Activated naive CD4-positive, alpha-beta T cell treated with anti-CD3 and anti-CD28 coated beads for 36 hours (primary cell): ENCODE measurements at regions not wholly inside any gene's neighbourhood (a gene's known extent, or its start where the extent isn't known, plus 50 kb on each side); places are given as distances from the start of the nearest gene placed in this dataset.

Source experiments
- CTCF ChIA-PET: fragments of 350-600 bp; sonication (Branson Sonifier 250); formaldehyde crosslinking; loops from one replicate; lab custom pipeline; 2021; ENCODE audit warnings: antibody characterized with exemption; lab: Charles Lee
- DNase-seq: peaks from one replicate; pipeline ENCODE4 v3.0.0-alpha.2; 2020
- H3K27ac Mint-ChIP-seq: one replicate; pipeline ENCODE4 v1.8.0; 2021; ENCODE audit warnings: mild to moderate bottlenecking, mixed read lengths
- H3K27me3 Mint-ChIP-seq: one replicate; pipeline ENCODE4 v1.8.0; 2021; ENCODE audit warnings: low read depth, mixed read lengths
- H3K36me3 Mint-ChIP-seq: one replicate; pipeline ENCODE4 v1.8.0; 2021; ENCODE audit warnings: low read depth, mixed read lengths
- H3K4me1 Mint-ChIP-seq: one replicate; pipeline ENCODE4 v1.8.0; 2021; ENCODE audit warnings: low read depth, mixed read lengths
- H3K4me3 Mint-ChIP-seq: one replicate; pipeline ENCODE4 v1.8.0; 2021; ENCODE audit warnings: mild to moderate bottlenecking, moderate library complexity, mixed read lengths
- H3K9me3 Mint-ChIP-seq: one replicate; pipeline ENCODE4 v1.8.0; 2021; ENCODE audit warnings: mixed read lengths
- intact Hi-C: fragments of 100-400 bp; cut with micrococcal nuclease; formaldehyde crosslinking; loops from one replicate; pipeline ENCODE4 v1.15.1; 2023

DNA sequence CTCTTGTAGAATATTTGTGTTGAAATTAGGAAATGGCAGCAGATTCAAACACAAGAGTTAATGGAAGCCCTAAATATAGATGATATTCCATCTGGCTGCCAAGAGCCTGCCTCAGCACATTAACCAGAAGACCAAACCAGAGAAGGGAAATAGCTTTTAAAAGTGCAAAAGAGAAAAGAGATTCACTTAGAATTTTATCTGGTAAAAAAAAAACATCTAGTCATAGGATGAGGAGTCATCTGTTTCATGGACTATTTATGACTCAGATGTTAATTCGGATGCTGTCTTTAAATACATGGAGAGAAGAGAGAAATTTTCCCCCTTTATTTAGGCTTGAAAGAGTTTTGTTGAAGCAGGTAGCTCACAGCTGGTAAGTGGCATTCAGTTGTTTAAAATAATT, 201.6 kb upstream of the NUDT4 start:
- intact Hi-C loops: no loop called here
- no peak for DNase-seq
- CTCF ChIA-PET: no interaction called here
- peaks cover 2% of the 10 kb centered on the region for H3K4me1 Mint-ChIP-seq
- H3K4me3 Mint-ChIP-seq: no peak overlapping the region
- H3K27me3 Mint-ChIP-seq: no peaks in the 10 kb centered on the region
- no peaks in the 10 kb centered on the region for H3K36me3 Mint-ChIP-seq
- H3K27ac Mint-ChIP-seq: no peak overlapping the region
- H3K9me3 Mint-ChIP-seq: no peaks in the 10 kb centered on the region

DNA sequence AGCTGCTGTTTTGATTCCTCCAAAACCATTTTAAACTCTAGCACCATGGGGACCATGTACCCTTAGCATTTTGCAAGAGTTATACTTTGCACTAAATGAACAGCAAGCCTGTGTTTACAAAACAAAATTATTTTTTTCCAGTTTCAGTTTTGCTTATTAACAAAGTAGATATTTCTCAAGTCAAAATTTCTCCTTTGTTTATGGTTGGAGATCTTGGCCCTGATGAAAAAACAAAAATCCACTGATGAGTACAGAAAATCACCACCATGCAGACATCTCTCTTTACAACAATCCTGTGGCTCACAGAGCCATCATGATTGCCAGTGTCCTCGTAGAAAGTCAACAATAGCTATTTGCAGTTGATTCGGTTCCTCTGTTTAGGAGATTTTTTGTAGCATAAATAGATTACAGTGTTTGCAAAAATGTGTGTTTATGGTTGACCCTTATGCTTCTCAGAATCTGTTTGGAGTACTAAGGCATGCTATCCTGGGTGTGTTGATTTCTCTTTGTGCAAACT, 201.1 kb upstream of the NUDT4 start:
- Mint-ChIP-seq H3K27ac (no peak overlapping the region), H3K9me3 (no peaks in the 10 kb centered on the region)
- CTCF ChIA-PET: no interaction called here

DNA sequence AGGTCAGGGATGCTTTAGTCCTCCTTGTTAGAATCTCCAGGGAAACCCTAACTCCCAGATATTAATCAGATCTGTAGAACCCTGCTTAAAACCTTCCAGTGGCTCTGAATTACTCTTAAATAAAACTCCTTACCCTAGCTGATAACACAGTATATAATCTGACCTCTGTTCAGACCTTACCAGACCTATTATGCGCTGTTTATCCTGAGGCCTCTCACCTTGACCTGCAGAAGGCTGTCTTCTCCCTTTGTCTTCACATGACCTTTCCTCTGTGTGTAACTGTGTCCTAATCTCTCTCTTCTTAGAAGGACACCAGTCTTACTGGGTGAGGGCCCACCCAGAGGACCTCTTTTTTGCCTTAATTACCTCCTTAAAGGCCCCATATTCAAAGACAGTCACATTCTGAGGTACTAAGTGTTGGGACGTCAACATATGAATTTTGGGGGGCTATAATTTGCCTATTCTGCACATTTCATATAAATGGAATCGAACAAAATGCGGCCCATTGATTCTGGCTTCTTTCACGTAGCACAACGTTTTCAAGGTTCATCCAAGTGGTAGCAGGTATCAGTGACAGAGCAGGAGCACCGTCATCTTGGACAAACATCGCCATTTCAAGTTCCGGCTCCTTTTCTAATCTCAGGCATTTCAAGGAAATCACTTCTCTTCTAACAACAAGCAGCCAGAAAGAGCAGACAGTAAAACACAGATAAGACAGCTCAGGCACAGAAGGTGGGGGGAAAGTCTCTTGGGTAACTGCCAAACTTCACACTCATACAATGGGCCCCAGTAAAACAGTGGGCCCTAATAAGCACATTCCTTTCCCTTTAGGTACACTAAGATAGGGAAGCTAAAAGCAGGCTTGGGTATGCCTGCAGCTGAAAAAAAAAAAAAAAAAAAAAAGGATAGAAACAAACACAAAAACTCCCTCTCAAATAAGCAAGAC, 200.2 kb upstream of the NUDT4 start:
- peaks cover 2% of the 10 kb centered on the region for H3K4me1 Mint-ChIP-seq
- H3K27ac Mint-ChIP-seq: no peak overlapping the region
- intact Hi-C loops: no loop called here
- no peaks in the 10 kb centered on the region for H3K36me3 Mint-ChIP-seq
- H3K9me3 Mint-ChIP-seq: no peaks in the 10 kb centered on the region
- H3K4me3 Mint-ChIP-seq: no peak overlapping the region
- no peaks in the 10 kb centered on the region for H3K27me3 Mint-ChIP-seq
- DNase-seq: no peak
- CTCF ChIA-PET: no interaction called here

More for the DNA sequence above, 201.1 kb upstream of the NUDT4 start:
- no peaks in the 10 kb centered on the region for H3K36me3 Mint-ChIP-seq
- no peak for DNase-seq
- intact Hi-C loops: no loop called here
- no peaks in the 10 kb centered on the region for H3K27me3 Mint-ChIP-seq
- H3K4me3 Mint-ChIP-seq: no peak overlapping the region
- peaks cover 2% of the 10 kb centered on the region for H3K4me1 Mint-ChIP-seq

DNA sequence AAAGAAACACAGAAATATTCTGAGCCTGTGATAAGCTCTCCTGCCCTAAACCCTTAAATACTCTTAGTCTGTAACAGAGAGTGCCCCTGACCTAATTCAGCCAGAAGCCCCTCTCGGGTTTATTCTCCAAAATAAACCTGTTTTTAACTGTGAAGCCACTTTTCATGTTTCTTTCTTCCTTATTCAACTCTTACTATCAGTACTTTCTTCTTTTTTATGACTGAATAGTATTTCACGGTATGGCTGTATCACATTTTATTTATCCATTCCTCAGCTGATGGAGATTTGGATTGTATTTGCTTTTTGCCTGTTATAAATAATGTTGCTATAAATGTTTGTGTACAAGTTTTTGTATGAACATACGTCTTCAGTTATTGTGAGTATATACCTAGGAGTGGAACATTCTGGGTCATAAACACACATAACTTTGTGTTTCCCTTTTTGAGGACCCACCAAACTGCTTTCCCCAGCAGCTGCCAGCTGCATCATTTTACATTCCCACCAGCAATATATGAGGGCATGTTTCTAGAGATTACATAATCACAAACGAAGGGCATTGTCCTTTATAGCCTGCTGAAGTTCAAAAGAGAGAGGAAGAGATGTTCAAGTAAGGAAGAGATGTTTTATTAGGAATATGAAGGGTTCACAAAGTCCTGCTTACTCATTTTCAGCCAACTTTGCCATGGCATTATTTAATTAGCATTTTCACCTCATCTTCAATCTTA, 199.4 kb upstream of the NUDT4 start:
- Mint-ChIP-seq H3K27me3 (no peaks in the 10 kb centered on the region), H3K4me3 (no peak overlapping the region), H3K27ac (no peak overlapping the region), H3K36me3 (no peaks in the 10 kb centered on the region), H3K4me1 (peaks cover 2% of the 10 kb centered on the region), H3K9me3 (no peaks in the 10 kb centered on the region)
- no peak for DNase-seq
- CTCF ChIA-PET: interaction anchor here (0.7 kb wide), 1 partner anchor 54 kb away, joined by 3 read pairs; no protein-coding TSS in a partner anchor
- intact Hi-C loops: no loop called here

DNA sequence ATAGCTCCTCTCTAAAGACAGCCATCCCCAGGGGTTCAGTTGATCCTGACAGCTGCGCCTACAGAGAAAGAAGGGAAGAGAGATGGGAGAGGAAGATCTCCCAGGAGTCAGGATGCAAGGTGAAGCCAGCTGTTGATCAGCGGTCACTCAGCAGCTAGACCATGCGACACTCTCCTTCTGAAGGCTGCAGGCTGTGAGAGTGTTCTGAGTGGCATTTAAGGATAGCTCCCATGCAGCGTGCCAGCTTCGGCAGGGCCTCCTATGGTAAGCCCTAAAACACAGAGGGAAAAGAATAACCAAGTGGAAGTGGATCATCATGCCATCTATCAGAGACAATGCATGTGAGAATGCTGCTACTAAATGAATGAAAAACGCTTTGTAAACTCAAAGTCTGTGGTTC, 197.9 kb upstream of the NUDT4 start:
- DNase-seq: no peak
- no peak overlapping the region for H3K4me3 Mint-ChIP-seq
- no peaks in the 10 kb centered on the region for H3K9me3 Mint-ChIP-seq
- H3K36me3 Mint-ChIP-seq: no peaks in the 10 kb centered on the region
- CTCF ChIA-PET: no interaction called here
- H3K27me3 Mint-ChIP-seq: no peaks in the 10 kb centered on the region
- no peak overlapping the region for H3K27ac Mint-ChIP-seq
- H3K4me1 Mint-ChIP-seq: peaks cover 12% of the 10 kb centered on the region
- intact Hi-C loops: no loop called here

DNA sequence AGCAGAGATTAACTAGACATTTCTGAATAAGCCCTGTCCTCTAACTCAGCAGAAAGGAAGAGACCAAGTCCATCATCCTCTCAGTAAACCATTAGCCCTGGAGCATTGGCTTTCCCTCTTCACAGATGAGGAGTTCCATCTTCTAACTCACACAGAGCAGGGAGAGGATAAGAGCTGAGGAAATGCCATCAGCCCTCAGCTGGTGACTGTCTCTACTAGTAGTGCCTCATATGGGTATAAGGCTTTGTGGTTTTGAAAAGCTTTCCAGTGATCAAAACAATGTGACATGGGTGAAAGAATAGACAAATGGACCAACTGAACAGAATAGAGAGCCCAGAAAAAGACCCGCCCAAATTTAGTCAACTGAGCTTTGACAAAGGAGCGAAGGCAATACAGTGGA, 197.2 kb upstream of the NUDT4 start:
- no peaks in the 10 kb centered on the region for H3K27me3 Mint-ChIP-seq
- H3K36me3 Mint-ChIP-seq: no peaks in the 10 kb centered on the region
- peaks cover 20% of the 10 kb centered on the region for H3K4me1 Mint-ChIP-seq
- intact Hi-C loops: no loop called here
- H3K27ac Mint-ChIP-seq: no peak overlapping the region
- DNase-seq: no peak
- H3K4me3 Mint-ChIP-seq: no peak overlapping the region
- CTCF ChIA-PET: no interaction called here
- H3K9me3 Mint-ChIP-seq: no peaks in the 10 kb centered on the region

DNA sequence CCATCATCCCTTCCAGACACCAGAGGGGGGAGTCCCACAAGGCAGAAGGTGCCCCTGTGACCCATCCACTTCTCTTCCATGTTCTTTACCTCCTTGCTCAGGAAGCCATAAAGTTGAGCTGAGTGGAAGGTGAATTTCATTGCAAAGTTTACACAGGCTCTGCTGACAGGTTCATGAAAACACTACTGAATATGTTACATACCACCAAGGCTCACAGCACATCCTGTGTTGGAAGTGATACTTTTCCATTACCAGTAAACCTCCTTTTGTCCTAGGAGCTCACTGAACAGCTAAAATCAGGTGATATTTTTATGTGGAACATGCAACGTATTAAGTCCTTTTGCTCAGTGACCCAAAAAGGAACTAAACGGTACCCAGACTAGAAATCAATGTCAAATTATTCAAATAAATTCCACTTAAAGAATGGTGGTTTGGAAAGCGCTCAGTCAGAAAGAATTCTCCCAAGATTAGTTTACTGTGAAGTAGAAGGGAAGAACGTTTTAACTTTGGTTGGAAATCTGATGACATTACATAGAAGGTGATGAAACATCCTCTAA, 196.2 kb upstream of the NUDT4 start:
- Mint-ChIP-seq H3K27ac (peak overlapping the region; percentile 21), H3K27me3 (no peaks in the 10 kb centered on the region), H3K36me3 (no peaks in the 10 kb centered on the region), H3K4me3 (no peak overlapping the region), H3K9me3 (no peaks in the 10 kb centered on the region), H3K4me1 (peaks cover 27% of the 10 kb centered on the region)
- DNase-seq: no peak
- intact Hi-C loops: no loop called here
- CTCF ChIA-PET: no interaction called here

DNA sequence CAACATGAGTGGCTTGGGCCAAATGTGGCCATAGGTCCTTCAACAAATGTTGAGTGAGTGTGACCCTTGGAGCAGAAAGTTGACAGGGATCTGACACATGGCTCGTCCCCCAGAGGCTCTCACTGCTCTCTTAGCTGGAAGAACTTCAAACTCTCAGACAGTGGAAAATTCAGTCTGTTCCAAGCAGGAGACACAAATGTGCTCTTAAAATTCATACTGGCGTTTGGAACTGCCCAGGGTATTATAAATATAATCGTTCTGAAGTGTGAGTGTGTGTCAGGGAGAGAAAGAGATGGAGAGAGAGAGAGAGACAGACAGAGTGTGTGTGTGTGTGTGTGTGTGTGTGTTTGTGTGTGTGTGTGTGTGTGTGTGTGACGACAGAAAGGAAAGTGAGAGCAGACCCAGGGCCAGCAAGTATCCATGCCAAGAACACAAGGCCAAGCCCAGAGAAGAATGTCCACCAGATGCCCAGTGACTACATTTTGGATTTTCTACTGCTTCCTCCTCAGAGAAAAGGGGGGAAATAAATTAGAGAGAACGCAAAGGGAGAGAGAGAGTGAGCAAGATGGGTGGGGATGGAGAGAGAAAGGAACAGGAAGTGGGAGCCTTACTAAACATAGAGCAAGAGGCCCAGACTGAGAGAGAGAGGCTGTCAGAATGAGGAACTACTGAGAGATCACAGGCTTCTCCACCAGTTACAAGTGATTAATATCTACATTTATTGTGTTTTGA, 193.6 kb upstream of the NUDT4 start:
- peaks cover 27% of the 10 kb centered on the region for H3K4me1 Mint-ChIP-seq
- peak; percentile 25 for DNase-seq
- CTCF ChIA-PET: interaction anchor here (0.7 kb wide), 1 partner anchor 958 kb away, joined by 4 read pairs; no protein-coding TSS in a partner anchor
- no peaks in the 10 kb centered on the region for H3K36me3 Mint-ChIP-seq
- H3K27me3 Mint-ChIP-seq: no peaks in the 10 kb centered on the region
- H3K27ac Mint-ChIP-seq: peak overlapping the region; percentile 63
- no peaks in the 10 kb centered on the region for H3K9me3 Mint-ChIP-seq
- no peak overlapping the region for H3K4me3 Mint-ChIP-seq
- intact Hi-C loops: loop anchor here (1.0 kb wide), 1 partner anchor 17 kb away; no protein-coding TSS in a partner anchor

DNA sequence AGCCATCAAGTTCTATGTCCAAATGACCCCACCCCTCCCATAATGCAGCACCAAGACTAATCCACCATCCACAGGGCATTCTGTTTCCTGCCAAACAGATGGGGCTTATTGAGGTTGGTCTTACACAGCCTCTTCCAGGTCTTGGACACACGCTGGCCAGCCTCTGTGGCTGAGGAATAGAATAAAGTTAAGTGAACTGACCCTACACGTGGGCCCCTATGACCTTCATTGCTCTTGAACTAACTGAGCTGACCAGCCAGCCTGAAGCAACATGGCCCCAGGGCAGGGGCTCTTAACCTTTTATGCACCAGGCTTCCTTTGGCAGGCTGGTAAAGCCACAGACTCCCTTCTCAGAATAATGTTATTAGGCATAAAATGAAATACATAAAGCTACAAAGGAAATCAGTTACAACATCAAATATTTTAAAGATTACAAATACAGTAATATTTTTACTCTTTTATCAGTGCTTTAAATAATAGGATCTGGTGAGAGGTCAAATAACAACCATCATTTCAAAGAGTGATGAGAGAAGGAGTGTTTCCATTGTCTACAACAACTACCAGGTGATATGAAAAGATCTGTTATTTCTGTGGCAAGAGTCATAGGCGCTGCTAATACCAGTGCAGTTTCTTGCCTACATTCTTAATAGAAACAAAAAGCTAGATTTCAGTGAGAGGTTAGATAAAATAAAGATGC, 192.9 kb upstream of the NUDT4 start:
- CTCF ChIA-PET: interaction anchor here (1.8 kb wide), 1 partner anchor 86 kb away, joined by 5 read pairs; no protein-coding TSS in a partner anchor
- Mint-ChIP-seq H3K27ac (peak overlapping the region; percentile 63), H3K9me3 (no peaks in the 10 kb centered on the region), H3K4me1 (peaks cover 27% of the 10 kb centered on the region), H3K4me3 (no peak overlapping the region), H3K27me3 (no peaks in the 10 kb centered on the region), H3K36me3 (no peaks in the 10 kb centered on the region)
- DNase-seq: no peak
- intact Hi-C loops: loop anchor here (1.0 to 5.0 kb wide), 2 partner anchors 18 to 57 kb away; no protein-coding TSS in a partner anchor

DNA sequence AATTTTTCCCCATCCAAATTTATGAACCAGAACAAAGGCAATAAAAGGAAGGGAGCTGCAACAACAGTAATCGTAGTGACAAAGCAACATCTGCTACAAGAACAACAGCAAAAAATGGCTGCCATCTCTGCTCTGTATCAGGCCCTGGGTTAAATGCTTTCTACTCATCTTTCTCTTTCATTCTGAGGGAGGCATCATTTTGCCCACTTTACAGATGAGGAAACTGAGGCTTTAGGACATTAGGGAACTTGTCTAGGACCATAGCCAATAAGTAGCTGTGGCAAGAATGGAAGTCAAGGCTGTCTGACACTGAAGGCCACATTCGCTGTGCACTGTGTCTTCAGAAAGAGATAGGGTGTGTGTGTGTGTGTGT, 192.4 kb upstream of the NUDT4 start:
- DNase-seq: no peak
- no peaks in the 10 kb centered on the region for H3K27me3 Mint-ChIP-seq
- H3K27ac Mint-ChIP-seq: no peak overlapping the region
- H3K9me3 Mint-ChIP-seq: no peaks in the 10 kb centered on the region
- H3K36me3 Mint-ChIP-seq: no peaks in the 10 kb centered on the region
- peaks cover 27% of the 10 kb centered on the region for H3K4me1 Mint-ChIP-seq
- CTCF ChIA-PET: interaction anchor here (1.8 kb wide), 1 partner anchor 87 kb away, joined by 5 read pairs; no protein-coding TSS in a partner anchor
- no peak overlapping the region for H3K4me3 Mint-ChIP-seq
- intact Hi-C loops: loop anchor here (5.0 kb wide), 1 partner anchor 57 kb away; no protein-coding TSS in a partner anchor

DNA sequence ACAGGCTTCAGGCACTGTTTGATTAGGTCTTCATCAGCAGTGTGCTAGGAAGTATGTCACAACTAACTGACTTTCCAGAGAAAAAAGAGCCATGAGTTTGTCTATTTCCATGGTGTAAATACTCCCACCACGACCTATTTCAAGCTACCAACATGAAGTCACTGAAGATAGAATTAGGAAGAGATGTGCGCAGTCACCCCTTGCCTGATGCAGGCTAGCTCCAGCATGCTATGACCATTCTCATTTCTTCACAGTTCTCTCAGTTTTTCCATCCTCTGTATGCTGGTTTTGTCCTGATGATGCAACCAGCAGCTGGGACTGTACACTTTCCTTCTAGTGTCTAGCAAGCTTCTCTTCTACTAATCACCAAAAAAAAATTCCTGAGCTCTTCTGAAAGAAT, 191.6 kb upstream of the NUDT4 start:
- DNase-seq: peak; percentile 19
- no peaks in the 10 kb centered on the region for H3K27me3 Mint-ChIP-seq
- no peaks in the 10 kb centered on the region for H3K9me3 Mint-ChIP-seq
- no peak overlapping the region for H3K27ac Mint-ChIP-seq
- CTCF ChIA-PET: interaction anchor here (0.6 to 1.8 kb wide), 3 partner anchors 56 to 747 kb away, joined by 3 to 5 read pairs (median 3); no protein-coding TSS in a partner anchor
- H3K36me3 Mint-ChIP-seq: no peaks in the 10 kb centered on the region
- no peak overlapping the region for H3K4me3 Mint-ChIP-seq
- intact Hi-C loops: loop anchor here (5.0 kb wide), 1 partner anchor 56 kb away; no protein-coding TSS in a partner anchor
- peaks cover 24% of the 10 kb centered on the region for H3K4me1 Mint-ChIP-seq
